ENCODE measurements at regions not wholly inside any gene's neighbourhood (a gene's known extent, or its start where the extent isn't known, plus 50 kb on each side); places are given as distances from the start of the nearest gene placed in this dataset.

- DNase-seq = no peak
These were observed 239.2 kb downstream of the MSRB3 start for GRCh38 chr12:65517656-65518210.

GRCh38 chr12:65518771-65519170 lies 240.3 kb downstream of the MSRB3 start:
- no peak for DNase-seq

DNA sequence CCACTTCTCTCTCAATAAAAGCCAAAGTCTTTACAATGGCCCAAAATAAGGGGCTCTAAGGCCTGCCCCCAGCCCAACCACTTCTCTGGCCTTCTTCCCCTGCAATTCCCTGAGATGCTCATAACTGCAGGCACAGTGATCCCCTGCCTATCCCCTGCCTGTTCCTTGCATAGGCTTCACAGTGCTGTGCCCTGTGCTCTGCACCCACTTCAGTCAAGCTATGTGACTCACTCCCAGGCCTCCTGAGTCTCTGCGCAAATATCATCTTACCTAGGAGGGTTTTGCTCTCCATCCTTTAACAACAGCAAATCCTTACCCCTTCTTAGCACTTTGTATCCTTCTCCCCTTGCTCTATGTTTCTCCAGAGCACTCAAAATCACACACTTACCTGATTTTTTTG lies 242.2 kb downstream of the MSRB3 start:
- no peak for DNase-seq

GRCh38 chr12:65522956-65523860 lies 244.7 kb downstream of the MSRB3 start:
- DNase-seq = no peak

- no peak for DNase-seq
These were observed 246.2 kb downstream of the MSRB3 start for GRCh38 chr12:65524666-65525065.

DNA sequence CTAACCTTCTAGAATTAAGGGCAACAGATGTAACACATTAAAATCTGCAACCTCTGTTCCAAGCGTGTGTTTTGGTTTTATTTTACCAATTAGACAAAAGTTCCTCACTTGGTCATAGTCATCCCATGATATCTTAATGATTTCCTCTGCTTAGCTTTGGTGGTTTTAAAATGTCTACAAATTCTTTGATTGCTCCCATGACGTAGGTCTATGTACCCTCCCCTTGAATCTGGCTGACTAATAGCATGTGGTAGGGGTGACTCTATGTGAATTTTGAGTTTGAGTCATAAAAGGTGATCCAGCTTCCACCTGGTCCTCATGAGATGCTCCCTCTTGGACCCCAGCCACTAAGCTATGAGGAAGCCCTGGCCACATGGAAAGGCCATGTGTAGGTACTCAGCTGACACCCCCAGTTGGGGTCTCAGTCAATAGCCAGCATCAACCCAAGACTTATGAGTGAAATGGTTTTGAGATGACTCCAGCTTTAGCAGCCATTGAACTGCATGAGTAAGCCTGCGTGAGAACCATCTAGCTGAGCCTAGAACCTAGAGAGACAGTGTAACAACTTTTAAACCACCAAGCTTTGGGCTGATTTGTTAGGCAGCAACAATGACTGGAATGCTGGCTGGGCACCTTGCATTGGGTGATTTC lies 247.1 kb downstream of the MSRB3 start:
- no peak for DNase-seq

DNA sequence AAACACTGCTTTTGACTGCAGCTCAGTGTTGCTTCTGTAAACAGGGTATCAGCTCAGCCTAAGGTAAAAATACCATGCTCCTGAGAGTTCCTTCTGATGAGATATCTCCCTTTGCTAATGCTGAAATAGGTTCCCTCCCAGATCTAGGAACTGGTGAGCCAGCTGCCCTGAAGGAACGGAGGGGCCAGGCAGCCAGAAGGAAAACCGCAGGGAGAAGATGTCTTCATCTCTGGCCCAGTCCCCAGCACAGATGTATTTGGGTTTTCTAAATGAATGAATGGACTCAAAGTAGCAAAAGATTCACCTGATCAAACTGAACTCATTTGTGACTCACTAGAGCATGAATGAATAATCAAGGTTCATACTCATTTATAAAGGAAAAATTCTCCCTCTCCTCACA lies 247.8 kb downstream of the MSRB3 start:
- DNase-seq = no peak

DNA sequence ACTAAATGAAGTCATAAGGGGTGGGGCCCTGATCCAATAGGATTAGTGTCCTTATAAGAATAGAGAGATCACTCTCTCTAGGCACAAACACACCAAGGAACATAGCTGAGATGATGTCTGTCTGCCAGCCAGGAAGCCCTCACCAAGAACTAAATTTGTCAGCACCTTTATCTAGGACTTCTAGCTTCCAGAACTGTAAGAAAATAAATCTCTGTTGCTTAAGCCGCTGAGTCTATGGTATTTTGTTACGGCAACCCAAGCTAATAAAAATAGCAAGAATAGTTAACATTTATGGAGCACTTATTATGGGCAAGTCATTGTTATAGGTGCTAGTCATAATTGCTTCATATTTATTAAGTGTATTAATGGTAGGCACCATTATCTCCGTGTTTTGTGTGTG lies 249.6 kb downstream of the MSRB3 start:
- no peak for DNase-seq

DNA sequence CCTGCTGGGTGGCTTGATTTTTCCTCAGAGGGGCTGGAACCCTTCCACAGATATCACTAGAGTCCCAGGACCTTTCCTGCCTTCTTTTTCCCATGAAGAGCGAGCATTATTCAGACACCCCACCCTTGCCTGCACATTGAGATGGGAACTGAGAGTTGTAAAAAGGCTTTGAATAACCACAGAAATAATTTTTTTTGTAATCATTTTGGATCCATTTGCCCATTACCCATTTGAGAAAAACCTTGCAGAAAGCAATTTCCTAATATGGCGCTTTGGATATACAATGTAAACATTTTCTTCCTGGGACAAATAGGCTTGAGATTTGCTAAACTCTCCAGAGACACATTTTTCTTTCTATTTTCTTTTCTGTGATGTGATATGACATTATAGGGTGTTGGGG lies 250.6 kb downstream of the MSRB3 start:
- no peak for DNase-seq

GRCh38 chr12:65529771-65530435 lies 251.4 kb downstream of the MSRB3 start:
- DNase-seq = no peak

GRCh38 chr12:65532162-65532561 lies 253.7 kb downstream of the MSRB3 start:
- no peak for DNase-seq

DNA sequence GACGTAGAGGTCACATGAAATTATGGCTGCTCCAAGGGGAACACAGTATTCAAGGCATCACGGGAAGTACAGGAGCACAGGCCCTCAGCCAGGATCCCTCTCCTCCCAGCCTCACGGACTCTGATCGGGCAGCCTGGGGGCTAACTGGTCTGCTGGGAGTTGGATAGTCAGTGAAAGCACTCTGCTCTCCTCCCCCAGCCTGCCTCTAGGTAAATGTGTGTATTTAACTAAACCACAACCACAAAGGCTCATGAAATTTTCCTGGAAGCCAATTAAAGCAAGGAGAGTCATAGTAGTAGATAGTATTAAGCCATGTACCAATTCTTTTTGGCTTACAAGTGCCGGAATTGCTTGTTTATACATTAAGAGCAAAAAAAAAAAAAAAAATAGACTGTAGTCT lies 254.3 kb downstream of the MSRB3 start:
- DNase-seq = no peak

DNA sequence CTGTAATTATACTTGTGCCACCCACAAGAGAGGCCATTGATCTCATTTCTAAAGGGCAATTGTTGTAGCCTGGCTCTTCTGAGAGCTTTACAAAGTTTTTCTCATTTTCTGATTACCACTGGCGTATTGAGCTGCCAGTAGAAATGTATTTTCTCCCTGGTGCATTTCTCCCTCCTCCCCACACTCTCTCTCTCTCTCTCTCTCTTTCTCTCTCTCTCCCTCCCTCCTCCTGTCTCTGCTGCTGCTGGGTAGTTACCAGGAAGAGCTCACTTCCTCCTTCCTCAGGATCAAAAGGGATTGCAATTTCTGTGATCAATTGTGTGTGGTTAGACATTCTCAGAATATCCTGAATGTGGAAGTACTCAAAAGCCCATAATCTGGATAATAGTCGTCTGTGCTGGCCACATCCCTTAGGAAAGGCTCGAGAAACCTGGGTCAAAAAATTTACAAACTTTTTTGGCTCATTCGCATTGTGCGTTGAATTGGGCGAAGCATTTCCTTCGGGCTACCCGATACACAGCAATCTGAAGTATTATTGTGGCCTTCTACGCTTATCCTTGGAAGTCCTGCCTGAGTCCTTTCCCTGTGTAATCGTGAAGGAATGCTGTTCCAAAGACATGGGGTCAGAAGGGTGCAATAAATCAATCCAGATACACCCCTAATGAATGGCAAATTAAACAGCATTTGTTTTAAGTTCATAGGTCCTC lies 254.8 kb downstream of the MSRB3 start:
- peak; percentile 75 for DNase-seq

GRCh38 chr12:65534238-65534841 lies 255.9 kb downstream of the MSRB3 start:
- DNase-seq = peak; percentile 56

DNA sequence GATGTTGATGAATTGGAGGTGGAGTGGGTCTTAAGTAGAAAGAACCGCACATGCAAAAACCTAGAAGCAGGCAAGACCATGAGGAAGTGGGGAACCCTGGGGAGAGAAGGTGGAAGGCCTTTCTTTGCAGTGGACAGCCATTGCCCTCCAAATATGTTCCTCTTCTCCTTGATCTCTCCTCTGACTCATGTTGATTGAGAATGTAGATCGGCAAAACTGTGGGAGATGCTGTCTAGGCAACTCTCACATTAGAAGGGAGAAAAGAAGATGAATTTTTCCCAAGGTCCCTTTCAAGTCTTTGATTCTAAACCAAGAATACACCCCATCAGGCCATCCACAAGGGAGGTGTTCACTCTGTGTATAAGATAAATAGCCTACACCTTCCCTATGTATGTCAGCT lies 257.5 kb downstream of the MSRB3 start:
- DNase-seq = no peak

DNA sequence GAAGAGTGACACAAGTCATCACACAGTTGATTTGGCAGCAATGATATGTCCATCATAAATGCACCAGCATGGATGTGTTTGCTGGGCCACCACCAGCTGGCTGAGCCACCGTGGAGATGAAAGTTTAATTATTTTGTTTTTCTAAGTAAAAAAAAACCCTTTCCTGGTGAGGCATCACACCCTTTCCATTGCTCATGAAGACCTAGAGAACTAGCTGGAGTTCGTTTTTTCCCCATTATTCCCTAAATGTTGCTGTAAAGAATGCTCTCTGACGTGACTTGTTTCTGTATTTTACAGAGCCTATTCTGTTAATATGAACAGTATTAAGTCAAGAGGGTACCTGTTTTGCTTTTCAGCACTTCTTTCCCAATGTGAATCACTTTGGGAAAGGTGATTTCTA lies 257.9 kb downstream of the MSRB3 start:
- no peak for DNase-seq

DNA sequence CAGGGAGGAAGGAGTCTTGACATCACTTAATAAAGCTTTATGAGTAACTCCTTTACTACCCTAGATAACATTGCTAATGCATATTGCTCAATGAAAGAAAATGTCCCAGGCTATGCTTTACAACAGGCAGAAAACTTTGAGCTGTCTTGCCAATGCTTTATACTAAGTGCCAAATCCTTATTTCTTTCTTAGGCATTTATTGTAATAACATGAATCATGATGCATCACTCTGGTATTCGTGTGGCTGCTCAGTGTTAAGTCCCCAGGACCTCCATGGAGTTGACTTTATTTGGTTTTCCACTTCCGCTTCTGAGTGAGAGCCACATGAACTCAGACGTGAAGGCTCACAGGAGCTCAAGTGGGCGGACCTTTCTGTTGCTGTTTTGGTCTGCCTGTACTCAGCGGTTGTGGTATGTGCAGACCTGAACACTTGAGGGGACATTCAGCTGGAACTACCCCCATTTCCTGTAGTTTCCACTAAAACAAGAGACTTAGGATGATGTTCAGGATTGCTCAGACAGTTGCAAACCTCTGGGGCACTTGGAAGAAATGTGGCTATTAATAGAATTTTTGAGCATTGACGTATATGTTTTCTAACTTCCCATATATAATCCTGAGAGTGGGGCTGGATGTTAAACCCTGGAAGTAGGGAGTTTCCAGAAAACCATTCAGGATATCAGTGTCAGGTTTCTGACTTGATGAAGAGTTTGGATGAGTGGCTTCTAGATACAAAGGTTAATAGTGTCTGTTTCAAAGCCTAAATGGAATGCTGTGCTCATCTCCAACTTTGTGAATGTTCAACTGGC lies 258.6 kb downstream of the MSRB3 start:
- peak; percentile 87 for DNase-seq

- no peak for DNase-seq
These were observed 259.5 kb downstream of the MSRB3 start for GRCh38 chr12:65537978-65538377.

DNA sequence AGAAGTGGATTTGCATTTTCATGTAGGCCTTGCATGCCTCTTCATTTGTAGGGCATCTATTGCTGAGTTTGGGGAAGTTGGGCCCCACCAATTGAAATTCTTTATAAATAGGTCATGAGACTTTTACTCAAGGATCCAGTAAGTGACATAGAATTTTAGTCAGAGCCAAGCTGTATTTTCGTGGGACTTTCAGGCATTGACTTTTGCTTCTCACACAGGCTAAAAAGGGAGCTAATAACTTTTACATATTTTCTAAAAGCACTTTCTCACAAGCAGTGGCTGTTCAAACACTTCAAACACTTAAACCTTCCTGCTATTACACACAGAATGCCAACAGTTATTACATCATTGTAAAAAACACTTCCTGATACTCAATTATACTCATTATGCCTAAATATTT lies 260.5 kb downstream of the MSRB3 start:
- no peak for DNase-seq

GRCh38 chr12:65540140-65540539 lies 261.7 kb downstream of the MSRB3 start:
- DNase-seq = no peak

DNA sequence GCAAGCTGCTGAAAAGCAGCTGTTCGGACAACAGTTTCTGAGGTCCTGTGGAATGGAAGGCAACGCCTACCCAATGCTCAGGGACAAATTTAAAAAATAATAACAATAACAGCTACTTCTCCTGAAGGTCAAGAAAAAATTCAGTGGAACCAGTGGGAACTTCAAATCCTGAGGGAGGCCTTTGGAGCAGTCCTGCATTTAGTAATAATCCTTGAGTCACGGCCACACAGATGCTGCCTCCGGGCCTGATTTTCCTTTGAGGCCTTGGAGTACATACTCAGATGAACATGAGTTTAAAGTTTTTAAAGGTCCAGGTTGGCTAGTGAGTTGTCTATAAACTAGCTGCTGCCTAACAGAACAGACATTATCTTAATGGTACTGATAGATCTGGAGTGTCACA lies 268.0 kb downstream of the MSRB3 start:
- no peak for DNase-seq
